GM21529 (cell line): ENCODE measurements at regions not wholly inside any gene's neighbourhood (a gene's known extent, or its start where the extent isn't known, plus 50 kb on each side); places are given as distances from the start of the nearest gene placed in this dataset.
"Not testable (repeated sequence)": the region's sequence is repeated elsewhere in the genome, so short reads cannot be mapped to it uniquely, and the experiment has no call there.

Experiments used
- ATAC-seq: cut with Tn5 transposase; IDR thresholded peaks from one replicate; pipeline ENCODE4 v1.9.1; 2021; ENCODE audit not compliant: unreplicated experiment

DNA sequence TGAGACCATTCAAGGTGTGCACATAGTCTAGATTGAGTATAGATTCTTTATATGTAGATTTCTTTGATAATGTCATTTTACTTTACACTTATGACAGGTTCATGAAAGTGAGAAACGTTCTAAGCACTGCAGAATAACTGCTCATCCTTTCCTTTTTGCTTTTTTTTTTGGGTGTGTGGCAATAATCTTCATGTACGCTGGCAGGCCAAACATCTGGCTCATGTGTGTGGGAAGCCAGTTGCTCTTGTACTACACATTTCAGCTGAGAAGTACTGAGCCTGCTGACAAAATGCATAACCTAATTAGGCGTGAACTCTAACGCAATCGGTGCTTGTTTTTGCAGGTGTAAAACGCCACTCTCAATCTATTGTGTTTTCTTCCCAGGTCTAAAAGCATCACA is 350.8 kb upstream of the KAZN start:
- no peak for ATAC-seq

DNA sequence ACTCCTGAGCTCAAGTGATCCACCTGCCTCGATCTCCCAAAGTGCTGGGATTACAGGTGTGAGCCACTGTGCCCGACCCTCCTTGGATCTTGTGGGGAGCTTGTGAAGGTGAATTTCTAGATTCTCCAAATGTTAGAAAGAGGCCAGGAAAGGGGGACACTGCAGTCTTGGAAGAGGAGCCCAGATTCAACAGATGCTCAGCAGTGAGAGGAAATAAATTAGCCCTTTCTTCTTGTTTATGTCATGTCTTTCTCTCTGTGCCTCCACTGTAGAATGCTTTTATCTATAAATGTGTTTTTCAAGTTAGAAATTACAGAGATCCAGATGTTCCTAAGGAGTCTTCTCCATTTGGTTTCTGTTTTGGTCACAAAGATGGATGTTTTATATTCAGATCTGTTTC is 346.6 kb upstream of the KAZN start:
- ATAC-seq = no peak

DNA sequence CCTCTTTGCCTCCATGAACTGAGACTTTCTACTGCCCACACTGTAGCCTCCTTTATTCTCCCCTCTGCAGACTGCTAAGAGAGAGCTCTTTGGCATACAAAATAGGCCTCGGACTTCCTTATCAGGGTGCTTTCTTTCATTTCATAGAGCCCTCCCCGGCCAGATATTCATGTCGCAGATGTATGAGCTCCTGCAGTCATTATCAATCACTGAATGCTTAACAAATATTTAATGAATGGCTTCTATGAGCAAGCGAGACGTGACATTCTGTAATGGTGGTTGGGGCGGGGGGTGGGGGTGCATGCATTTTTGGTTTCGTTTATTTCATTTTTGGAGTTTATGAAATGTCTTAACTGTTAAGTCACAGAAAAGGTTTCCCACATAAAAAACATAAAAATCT is 344.8 kb upstream of the KAZN start:
- ATAC-seq = no peak

DNA sequence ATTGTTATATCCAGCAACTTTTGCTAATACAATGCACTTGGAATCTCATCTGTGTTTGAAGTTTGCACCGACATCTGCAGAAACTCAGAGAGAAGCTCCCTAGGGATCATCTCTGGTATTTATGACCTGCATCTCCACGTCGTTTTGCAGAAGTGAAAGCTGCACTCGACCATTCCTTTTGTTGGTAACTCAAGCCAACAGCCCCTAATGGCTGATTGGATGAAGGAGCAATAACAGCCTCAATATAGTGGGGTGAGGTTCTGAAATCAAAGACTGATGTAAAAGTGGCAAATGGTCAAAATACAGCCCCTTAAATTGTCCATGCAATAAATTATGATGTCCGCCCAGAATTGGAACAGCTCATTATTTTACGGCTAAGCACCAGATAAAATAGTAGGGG is 344.2 kb upstream of the KAZN start:
- no peak for ATAC-seq

DNA sequence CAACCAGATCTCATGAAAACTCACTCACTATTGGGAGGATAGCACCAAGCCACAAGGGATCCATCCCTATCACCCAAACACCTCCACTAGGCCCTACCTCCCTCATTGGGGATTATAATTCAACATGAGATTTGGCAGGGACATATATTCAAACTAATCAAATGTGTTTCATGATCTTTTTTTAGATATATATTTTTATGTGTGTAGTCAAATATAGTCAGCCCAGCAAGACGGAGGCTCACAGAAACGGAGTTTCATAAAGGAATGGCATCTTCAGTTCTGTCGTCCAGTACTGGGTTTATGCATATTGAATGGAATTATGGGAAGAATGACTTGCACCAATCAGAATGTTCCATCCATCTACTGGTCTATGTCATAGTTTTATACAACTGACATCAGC is 343.3 kb upstream of the KAZN start:
- no peak for ATAC-seq

DNA sequence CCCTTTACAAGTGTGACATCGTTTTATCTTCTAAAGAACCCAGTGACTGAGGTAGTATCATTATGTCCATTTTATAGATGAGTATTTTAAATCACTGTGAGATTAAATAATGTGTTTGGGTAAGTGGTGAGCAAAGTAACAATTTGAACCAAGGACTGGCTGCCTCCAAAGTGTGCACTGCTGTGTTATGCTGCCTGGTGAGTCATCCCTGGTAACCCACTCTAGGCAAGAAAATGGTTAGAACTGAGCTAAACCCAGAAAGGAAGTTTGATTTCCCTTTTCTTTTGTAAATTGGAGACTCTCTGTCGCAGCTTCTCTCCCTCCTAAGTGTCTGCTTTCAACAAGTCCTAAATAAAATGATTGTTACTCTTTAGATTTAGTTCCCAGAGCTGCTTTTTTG is 342.8 kb upstream of the KAZN start:
- no peak for ATAC-seq

DNA sequence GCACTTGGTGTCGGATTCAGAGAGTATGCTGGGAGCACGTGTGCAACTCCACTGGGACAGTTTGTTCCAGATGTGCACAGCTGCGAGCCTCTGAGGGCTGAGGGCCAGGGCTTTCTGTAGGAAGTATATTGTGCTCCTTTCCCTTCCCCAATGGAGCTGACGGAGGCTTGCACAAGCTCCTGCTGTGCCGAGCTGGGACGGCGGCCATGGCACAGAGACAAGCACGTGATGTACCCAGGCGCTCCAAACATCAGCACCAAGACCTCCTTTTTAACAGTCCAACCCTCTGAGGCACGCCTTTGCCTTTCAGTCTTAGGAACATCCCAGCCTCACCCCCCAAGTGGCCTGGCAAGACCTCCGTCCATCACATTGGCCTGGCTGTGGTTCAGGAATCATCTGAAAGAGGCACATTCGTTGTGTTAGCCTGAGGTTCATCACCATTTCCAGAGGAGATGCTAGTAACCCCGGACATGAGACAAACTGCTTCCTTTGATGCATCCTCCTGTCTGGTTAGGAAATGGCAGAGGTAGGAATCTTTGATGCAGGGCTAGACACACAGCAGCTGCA is 339.2 kb upstream of the KAZN start:
- no peak for ATAC-seq

DNA sequence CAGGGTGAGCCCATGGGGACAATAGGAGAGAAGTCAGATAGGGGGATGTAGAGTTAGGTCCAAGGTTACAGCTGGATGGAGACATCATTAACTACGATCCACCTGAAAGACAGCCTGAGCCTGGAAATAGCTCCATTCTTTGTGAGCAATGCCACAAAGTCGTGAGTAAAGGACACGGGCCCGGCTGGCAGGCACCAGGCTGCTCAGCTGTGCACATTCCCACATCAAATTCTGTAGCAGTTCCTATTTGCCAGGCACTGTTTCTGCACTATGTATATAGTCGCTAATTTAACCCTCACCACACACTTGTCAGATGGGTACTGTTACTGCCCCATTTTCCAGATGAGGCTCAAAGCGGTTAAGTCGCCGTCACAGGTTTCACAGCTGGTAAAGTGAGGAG is 338.0 kb upstream of the KAZN start:
- ATAC-seq = no peak

DNA sequence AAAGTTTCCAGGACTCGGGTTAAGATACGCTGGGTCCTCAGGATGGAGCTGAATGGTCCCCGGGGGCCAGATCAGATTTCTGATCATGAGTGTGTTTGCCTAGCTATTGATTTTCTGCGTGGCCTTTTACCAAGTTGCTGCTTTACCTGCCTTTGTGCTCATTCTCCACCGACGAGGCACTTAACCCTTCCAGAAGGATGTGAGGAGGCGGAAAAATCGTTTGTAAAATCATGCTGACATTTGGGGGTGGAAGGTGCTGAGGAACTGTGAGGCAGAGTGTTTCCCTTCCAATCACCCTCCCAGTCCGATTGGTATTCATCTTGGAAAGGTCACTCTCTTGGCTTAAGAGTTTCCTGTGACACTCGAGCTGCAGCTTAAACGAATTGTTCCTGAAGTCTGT is 337.1 kb upstream of the KAZN start:
- ATAC-seq = no peak

DNA sequence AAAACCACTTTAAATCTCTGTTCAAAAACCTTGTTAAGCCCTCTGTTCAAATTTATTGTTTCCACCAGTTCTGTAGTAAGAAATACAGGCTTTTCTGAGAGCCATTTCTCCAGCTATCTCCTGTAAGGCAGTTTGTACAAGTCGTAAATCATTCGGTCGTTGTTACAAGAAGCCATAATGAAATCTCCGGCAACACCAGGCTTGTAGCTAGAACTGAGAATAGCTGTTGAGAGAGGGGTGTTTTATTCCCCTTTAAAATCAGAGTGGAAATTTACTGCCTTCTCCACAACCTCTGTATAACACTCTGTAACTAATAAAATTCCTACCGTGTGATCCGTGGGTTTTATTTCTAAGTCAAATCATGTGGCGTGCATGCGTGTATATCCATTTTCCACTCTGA is 335.8 kb upstream of the KAZN start:
- no peak for ATAC-seq

DNA sequence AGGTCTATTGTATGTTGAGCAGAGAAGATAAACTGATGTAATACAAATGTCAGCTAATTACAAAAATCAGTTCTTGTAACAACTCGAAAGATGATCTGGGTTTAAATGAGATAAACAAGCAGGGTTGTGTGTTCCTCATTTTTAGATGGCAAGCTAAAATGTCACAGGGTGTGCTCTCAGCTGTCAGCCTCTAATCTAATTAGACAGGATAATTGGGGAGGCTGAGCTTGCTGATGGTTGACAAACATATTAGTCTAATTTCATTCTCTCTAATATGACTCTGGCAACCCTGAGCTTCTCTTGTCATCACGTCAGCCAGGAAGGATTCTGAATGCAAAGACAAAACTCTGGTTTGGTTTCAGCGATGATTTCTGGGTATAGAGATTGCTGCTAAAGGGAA is 335.3 kb upstream of the KAZN start:
- no peak for ATAC-seq

DNA sequence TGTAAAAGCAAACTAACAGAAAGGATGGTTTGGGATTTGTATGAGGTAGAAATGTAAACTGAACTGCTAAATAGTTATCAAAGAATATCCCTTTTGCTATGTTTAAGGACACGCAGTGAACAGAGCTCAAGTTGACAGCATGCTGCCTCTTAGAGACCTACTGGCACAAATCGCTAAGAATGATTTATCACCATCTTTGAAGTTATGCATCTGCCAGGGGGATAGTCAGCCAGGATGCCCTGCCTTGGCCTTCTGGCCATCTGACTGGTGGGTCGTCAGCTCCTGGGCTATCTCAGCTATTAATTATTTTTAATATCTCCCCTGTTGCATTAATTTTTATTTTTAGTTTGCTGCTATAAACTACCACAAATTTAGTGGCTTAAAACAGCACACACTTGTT is 334.8 kb upstream of the KAZN start:
- ATAC-seq = no peak

DNA sequence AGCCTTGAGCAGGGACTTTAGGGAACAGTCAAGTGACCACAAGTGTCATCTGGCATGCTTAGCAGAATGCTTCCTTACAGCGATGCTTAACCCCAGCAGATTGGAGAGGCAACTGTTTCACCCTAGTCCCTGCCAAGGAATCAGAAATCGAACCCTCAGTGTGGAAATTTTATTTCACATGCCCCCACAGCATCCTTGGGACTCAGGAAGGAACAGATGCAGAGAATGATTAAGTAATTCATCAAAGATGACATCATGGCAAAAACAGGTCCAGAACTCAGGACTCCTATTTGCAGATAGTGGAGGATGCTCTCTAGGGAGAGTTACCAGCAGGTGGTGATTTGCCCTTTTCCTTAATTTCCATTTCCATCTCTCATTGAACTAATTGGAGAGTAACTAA is 333.0 kb upstream of the KAZN start:
- ATAC-seq = no peak

DNA sequence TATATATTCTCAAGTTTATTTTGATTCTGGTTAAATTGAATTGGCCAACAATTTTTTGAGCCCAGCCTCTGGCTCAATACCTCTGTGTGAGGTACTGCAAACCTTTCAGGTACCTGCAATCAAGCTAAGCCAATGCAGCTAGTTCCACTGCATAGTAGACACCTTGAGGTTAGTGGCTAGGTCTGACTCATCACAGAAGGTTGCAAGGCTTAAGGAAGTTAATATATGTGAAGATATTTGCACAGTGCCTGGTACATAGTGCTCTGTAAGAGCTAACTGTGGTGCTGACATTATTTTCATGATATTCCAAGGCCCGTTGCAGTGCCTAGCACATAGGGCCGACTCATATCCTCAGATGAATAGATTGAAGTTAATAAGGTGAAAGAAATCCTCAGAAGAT is 330.5 kb upstream of the KAZN start:
- no peak for ATAC-seq

DNA sequence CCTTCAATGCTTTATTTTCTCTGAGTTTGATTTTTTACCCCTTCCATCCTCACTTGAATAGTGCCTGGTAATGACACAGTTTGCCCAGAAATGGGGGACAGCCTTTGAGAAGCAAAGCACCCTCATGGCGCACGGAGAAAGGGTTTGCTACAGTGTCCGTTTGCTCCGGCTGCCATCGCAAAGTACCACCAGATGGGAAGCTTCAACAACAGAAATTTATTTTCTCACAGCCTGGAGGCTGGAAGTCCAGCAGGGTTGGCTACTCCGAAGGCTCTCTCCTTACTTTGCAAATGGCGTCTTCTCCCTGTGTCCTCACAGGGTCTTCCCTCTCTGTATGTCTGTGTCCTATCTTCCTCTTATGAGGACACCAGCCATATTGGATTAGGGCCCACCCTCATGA is 327.7 kb upstream of the KAZN start:
- ATAC-seq = no peak

DNA sequence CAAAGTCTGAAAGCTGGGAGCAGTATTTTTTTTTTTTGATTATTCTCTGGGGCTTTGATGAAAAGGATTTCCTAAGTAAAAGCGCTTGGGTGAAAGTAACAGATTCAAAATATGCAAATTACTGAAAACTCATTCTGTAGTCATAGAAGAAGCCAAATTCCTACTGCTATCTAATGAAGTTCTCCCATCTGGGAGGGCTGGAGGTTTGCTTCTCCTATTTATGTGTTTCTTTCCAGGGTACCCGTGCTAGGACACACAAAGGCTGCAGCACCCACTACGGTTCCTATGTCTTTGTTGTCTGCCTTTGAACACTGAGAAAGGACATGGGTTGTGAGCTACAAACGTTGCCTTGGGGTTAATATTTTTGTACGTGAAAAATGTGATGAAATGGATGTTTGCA is 324.7 kb upstream of the KAZN start:
- ATAC-seq = no peak

DNA sequence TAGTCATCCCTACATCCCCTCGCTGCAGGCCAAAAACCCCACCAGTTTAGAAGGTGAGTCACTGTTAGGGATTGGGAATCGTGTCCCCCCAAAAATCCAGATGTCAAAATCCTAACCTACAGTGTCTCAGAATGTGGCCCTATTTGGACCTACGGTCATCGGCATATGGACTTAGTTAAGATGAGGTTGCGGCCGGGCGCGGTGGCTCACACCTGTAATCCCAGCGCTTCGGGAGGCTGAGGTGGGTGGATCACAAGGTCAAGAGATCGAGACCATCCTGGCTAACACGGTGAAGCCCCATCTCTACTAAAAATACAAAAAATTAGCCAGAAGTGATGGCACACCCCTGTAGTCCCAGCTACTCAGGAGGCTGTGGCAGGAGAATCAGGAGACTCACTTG is 318.6 kb upstream of the KAZN start:
- ATAC-seq = not testable (repeated sequence)

DNA sequence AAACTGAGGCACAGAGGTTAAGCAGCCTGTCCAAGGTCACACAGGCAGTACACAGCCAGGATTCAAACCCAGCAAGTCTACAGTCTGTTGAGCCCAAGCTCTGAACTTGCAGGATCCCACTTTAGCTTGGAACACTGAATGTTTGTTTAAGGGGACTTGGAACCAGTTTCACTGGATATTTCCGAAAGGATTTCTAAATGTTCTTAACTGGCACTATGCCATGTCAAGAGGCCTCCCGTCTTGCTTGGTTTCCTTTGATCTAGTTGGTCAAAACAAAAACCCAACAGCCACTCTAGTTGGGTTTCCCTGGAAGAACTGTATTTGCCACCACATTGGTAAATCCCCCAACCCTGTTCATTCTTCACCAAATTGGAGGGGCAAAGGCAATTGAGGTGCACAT is 317.6 kb upstream of the KAZN start:
- ATAC-seq = no peak

DNA sequence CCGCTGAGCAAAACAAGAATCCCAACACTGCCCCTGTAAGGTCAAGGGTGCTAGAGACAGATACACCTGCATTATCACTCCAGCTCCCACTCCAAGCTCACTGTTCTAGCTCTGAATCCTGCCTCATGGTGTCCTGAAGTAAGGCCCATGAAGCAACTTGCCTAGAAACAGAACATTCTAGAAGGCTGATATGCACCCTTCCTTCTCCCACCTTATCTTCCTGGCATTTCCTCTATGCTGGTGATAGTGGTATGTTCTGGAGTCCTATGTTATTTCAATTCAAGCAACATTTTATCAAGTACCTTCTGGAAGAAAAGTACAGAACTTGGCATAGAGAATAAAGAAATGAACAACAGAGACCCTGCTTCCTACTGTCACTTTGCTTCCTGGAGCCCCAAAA is 317.1 kb upstream of the KAZN start:
- no peak for ATAC-seq

DNA sequence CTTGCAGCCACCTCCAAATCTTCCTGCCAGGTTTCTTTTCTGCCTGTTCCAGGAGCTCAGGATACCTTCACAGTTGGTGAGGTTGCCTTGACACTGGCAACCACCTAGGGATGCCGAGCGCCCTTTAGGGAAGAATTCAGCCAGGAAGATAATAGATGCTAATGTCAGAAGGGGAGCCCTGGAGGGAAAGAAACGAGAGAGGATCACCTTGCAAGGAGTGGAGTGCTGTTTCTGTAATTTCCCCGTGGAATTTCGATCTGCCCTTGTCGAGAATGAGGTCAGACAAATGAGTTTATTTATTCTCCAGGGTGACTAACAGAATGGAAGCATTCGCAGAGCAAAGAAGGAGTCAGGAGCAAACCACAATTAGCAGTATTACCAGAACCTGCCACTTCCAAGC is 315.8 kb upstream of the KAZN start:
- ATAC-seq = no peak

DNA sequence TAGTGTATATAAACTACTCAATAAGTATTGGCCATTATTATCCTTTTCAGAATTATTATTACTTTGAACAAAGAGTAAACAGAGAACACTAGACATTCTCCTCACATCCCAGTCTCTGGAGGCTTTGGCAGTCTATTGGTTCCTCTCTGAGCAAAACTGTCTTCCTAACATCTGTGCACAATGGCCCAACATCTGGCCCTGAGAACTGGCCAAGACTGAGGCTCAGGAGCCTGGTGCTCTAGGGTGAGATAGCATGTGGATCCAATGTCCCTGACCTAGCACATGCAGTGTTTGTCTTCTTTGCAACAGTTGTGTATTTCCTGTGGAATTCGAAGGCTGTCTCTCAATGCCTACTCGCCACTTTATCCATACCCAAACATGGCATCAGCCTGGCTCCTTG is 313.2 kb upstream of the KAZN start:
- ATAC-seq = no peak

DNA sequence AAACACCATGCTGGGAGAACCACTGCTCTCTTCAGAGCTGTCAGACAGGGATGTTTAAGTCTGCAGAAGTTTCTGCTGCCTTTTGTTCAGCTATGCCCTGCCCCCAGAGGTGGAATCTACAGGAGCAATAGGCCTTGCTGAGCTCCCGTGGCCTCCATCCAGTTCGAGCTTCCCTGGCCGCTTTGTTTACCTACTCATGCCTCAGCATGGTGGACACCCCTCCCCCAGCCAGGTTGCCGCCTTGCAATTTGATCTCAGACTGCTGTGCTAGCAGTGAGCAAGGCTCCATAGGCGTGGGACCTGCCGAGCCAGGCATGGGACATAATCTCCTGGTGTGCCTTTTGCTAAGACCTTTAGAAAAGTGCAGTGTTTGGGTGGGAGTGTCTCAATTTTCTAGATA is 307.3 kb upstream of the KAZN start:
- not testable (repeated sequence) for ATAC-seq

DNA sequence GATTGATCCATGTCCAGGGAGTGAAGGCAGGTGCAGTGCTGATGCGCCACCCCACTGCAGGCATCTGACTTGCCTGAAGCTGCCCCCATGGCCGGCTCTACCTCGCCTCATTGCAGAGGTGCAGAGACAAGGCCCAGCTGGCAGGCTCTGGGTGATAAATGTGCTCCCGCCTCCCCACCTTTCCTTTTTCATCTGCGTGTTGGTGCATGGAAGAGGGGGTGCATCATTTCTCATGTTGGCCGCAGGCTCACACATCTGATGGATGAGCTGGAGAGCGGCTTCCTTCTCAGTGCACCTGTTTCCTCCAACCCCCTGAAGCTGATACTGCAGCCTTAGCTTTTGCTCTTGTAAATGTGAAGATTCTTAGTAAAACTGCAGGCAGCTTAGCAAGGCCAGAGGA is 306.0 kb upstream of the KAZN start:
- no peak for ATAC-seq

DNA sequence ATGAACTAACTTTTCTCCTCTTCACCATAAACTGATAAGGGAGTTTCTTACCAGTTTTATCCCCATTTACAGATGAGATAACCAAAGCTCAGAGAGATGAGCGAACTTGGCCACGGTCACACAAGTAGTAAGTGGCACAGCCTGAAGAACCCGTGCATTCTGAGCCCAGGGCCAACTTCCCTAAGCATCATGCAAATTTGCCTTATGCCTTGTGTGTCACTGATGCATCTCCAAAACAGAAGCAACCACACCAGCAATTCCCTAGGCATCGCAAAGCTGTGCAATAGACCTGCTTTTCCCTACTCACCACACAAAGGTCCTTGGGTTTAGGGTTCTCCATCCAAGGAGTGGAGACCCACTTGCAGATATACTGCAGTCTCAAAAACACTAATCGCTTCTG is 304.5 kb upstream of the KAZN start:
- ATAC-seq = no peak
